SK-N-SH treated with all-trans-retinoic acid at 6 μM for 48 hours (cell line): ENCODE measurements at regions not wholly inside any gene's neighbourhood (a gene's known extent, or its start where the extent isn't known, plus 50 kb on each side); places are given as distances from the start of the nearest gene placed in this dataset.

Experiments
- ARNTL ChIP-seq: fragments of 450-650 bp; formaldehyde crosslinking; IDR thresholded peaks from 2 replicates; pipeline ENCODE4 v1.5.0; 2020; ENCODE audit warnings: low read depth, mild to moderate bottlenecking, moderate library complexity, borderline replicate concordance
- CSDC2 ChIP-seq: fragments of 250-450 bp; sonication (Bioruptor Pico); IDR thresholded peaks from 2 replicates; pipeline ENCODE4 v1.5.0; 2020; ENCODE audit warnings: mild to moderate bottlenecking, moderate library complexity
- RARB ChIP-seq: fragments of 250-450 bp; sonication (Bioruptor Pico); IDR thresholded peaks from 2 replicates; pipeline ENCODE4 v1.8.0; 2021; ENCODE audit warnings: mild to moderate bottlenecking, moderate library complexity
- TCF4 ChIP-seq: fragments of 250-450 bp; sonication (Bioruptor Pico); IDR thresholded peaks from 2 replicates; pipeline ENCODE4 v1.8.0; 2021; ENCODE audit warnings: mild to moderate bottlenecking, moderate library complexity, borderline replicate concordance
- TOX ChIP-seq: fragments of 250-450 bp; sonication (Bioruptor Pico); IDR thresholded peaks from 2 replicates; pipeline ENCODE4 v1.8.0; 2021; ENCODE audit warnings: mild to moderate bottlenecking, moderate library complexity, borderline replicate concordance
- ZNF8 ChIP-seq: fragments of 450-650 bp; formaldehyde crosslinking; IDR thresholded peaks from 2 replicates; pipeline ENCODE4 v1.5.0; 2020; ENCODE audit warnings: mild to moderate bottlenecking, moderate library complexity
- TF ChIP-seq, protein P1 (sequence below): fragments of 250-450 bp; sonication (Bioruptor Pico); IDR thresholded peaks from 2 replicates; pipeline ENCODE4 v1.5.1; 2020; ENCODE audit warnings: low read depth, mild to moderate bottlenecking, moderate library complexity
- TF ChIP-seq, protein P2 (sequence below): fragments of 250-450 bp; sonication (Bioruptor Pico); IDR thresholded peaks from 2 replicates; pipeline ENCODE4 v1.5.0; 2020; ENCODE audit warnings: mild to moderate bottlenecking, moderate library complexity

DNA sequence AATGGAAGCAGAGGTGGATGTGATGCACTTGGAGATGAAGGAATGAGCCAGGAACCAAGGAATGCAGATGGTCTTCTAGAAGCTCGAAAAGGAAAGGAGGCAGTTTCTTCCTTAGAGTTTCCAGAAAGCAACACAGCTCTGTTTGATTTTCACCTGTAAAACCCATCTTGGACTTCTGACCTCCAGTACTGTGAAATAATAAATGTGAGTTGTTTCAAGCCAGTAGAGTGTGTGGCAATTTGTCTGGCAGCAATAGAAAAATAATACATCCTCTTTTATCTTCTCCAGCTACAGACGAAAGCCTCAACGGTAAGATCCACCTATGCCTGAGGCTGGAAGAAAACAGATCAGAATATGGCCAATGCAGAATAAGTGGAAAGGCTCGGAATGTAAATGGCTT is 199.7 kb downstream of the HINT1 start:
- TF ChIP-seq, protein P1, sequence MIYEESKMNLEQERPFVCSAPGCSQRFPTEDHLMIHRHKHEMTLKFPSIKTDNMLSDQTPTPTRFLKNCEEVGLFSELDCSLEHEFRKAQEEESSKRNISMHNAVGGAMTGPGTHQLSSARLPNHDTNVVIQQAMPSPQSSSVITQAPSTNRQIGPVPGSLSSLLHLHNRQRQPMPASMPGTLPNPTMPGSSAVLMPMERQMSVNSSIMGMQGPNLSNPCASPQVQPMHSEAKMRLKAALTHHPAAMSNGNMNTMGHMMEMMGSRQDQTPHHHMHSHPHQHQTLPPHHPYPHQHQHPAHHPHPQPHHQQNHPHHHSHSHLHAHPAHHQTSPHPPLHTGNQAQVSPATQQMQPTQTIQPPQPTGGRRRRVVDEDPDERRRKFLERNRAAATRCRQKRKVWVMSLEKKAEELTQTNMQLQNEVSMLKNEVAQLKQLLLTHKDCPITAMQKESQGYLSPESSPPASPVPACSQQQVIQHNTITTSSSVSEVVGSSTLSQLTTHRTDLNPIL = no peak
- TF ChIP-seq TOX (CRISPR knock-in tag) (no peak), RARB (CRISPR knock-in tag) (no peak), CSDC2 (CRISPR knock-in tag) (no peak), TCF4 (CRISPR knock-in tag) (no peak), ARNTL (CRISPR knock-in tag) (no peak), ZNF8 (CRISPR knock-in tag) (no peak)
- TF ChIP-seq, protein P2, sequence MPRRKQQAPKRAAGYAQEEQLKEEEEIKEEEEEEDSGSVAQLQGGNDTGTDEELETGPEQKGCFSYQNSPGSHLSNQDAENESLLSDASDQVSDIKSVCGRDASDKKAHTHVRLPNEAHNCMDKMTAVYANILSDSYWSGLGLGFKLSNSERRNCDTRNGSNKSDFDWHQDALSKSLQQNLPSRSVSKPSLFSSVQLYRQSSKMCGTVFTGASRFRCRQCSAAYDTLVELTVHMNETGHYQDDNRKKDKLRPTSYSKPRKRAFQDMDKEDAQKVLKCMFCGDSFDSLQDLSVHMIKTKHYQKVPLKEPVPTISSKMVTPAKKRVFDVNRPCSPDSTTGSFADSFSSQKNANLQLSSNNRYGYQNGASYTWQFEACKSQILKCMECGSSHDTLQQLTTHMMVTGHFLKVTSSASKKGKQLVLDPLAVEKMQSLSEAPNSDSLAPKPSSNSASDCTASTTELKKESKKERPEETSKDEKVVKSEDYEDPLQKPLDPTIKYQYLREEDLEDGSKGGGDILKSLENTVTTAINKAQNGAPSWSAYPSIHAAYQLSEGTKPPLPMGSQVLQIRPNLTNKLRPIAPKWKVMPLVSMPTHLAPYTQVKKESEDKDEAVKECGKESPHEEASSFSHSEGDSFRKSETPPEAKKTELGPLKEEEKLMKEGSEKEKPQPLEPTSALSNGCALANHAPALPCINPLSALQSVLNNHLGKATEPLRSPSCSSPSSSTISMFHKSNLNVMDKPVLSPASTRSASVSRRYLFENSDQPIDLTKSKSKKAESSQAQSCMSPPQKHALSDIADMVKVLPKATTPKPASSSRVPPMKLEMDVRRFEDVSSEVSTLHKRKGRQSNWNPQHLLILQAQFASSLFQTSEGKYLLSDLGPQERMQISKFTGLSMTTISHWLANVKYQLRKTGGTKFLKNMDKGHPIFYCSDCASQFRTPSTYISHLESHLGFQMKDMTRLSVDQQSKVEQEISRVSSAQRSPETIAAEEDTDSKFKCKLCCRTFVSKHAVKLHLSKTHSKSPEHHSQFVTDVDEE = no peak
